ENCODE measurements at regions not wholly inside any gene's neighbourhood (a gene's known extent, or its start where the extent isn't known, plus 50 kb on each side); places are given as distances from the start of the nearest gene placed in this dataset.

GRCh38 chr3:20236603-20237002 is 50.6 kb upstream of the SGO1 start:
- DNase-seq = no peak
